Sigmoid colon (tissue), 3 donors: ENCODE measurements at regions not wholly inside any gene's neighbourhood (a gene's known extent, or its start where the extent isn't known, plus 50 kb on each side); places are given as distances from the start of the nearest gene placed in this dataset.

Experiments used
- POLR2A ChIP-seq, 2 donors: fragments of 450-650 bp; IDR thresholded peaks; one replicate each; pipeline ENCODE4 v1.6.1; 2016; ENCODE audit warnings: antibody characterized with exemption in 2 of 2, mild to moderate bottlenecking in 2 of 2, moderate library complexity in 2 of 2
- TF ChIP-seq, protein P1 (sequence below), 4 experiments: fragments of 450-650 bp in 3 of 4; fragments of 200-600 bp in 1 of 4; IDR thresholded peaks; one replicate each; pipeline ENCODE4 v1.5.1; 2016 to 2019; ENCODE audit warnings: antibody characterized with exemption in 4 of 4, mild to moderate bottlenecking in 3 of 4, moderate library complexity in 2 of 4

DNA sequence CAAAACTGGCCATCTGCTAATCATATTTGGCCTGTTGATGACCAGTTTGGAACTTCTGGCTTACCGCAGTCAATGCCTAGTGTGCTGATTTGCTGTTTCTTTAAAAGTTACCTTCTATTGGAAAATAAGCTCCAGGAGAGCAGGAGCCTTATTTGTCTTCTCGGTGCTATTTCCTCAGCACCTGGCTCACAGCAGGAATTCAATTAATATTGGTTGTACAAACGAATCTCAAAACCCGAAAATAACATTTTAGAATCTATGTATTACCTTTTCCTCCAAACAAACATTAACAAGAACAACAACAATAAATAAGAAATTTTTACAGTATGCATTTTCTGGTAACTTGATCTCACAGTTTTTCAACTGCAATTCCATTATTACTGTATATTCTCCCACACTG lies 1080.7 kb upstream of the MAP3K7 start:
- TF ChIP-seq, protein P1, sequence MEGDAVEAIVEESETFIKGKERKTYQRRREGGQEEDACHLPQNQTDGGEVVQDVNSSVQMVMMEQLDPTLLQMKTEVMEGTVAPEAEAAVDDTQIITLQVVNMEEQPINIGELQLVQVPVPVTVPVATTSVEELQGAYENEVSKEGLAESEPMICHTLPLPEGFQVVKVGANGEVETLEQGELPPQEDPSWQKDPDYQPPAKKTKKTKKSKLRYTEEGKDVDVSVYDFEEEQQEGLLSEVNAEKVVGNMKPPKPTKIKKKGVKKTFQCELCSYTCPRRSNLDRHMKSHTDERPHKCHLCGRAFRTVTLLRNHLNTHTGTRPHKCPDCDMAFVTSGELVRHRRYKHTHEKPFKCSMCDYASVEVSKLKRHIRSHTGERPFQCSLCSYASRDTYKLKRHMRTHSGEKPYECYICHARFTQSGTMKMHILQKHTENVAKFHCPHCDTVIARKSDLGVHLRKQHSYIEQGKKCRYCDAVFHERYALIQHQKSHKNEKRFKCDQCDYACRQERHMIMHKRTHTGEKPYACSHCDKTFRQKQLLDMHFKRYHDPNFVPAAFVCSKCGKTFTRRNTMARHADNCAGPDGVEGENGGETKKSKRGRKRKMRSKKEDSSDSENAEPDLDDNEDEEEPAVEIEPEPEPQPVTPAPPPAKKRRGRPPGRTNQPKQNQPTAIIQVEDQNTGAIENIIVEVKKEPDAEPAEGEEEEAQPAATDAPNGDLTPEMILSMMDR (IDR thresholded peaks at IDR 0.05), result no peak
- TF ChIP-seq POLR2A (IDR thresholded peaks at IDR 0.05), result no peak
